Uterus (tissue), 3 donors: ENCODE measurements at regions not wholly inside any gene's neighbourhood (a gene's known extent, or its start where the extent isn't known, plus 50 kb on each side); places are given as distances from the start of the nearest gene placed in this dataset.
A peak's percentile ranks its signal among the peaks of the same experiment; 100 is the strongest.

Experiments used
- DNase-seq, 2 donors: peaks; one replicate each; pipeline ENCODE4 v3.0.0-alpha.2; 2019 to 2020
- H3K27ac ChIP-seq, 2 donors: fragments of 200-600 bp; sonication (generic); 1 replicate in 1 of 2; 2 replicates in 1 of 2; pipeline ENCODE4 v1.5.1; 2016 to 2018
- H3K27me3 ChIP-seq, 2 donors: fragments of 200-600 bp; sonication (generic); one replicate each; pipeline ENCODE4 v1.5.1; 2018 to 2019; ENCODE audit warnings: control low read depth in 1 of 2
- H3K36me3 ChIP-seq, 2 donors: fragments of 200-600 bp; sonication (generic); one replicate each; pipeline ENCODE4 v1.5.1; 2019; ENCODE audit warnings: control low read depth in 1 of 2
- H3K4me1 ChIP-seq, 2 donors: fragments of 200-600 bp; sonication (generic); one replicate each; pipeline ENCODE4 v1.5.1; 2018 to 2019; ENCODE audit warnings: control low read depth in 1 of 2
- H3K4me3 ChIP-seq, 2 donors: fragments of 200-600 bp; sonication (generic); 1 replicate in 1 of 2; 2 replicates in 1 of 2; pipeline ENCODE4 v1.5.1; 2018 to 2019; ENCODE audit warnings: mild to moderate bottlenecking in 1 of 2
- H3K9me3 ChIP-seq, 2 donors: fragments of 200-600 bp; sonication (generic); one replicate each; pipeline ENCODE4 v1.5.1; 2019; ENCODE audit warnings: control low read depth in 1 of 2
- CTCF ChIP-seq, 4 experiments: fragments of 200-600 bp in 2 of 4; fragments of 450-650 bp in 2 of 4; sonication (generic) in 2 of 4; IDR thresholded peaks; one replicate each; pipeline ENCODE4 v1.5.1; 2016 to 2019; ENCODE audit warnings: antibody characterized with exemption in 4 of 4, mild to moderate bottlenecking in 2 of 4, moderate library complexity in 1 of 4
- POLR2A ChIP-seq, 2 donors: fragments of 450-650 bp; IDR thresholded peaks; one replicate each; pipeline ENCODE4 v1.6.1; 2016; ENCODE audit warnings: antibody characterized with exemption in 2 of 2, mild to moderate bottlenecking in 1 of 2, moderate library complexity in 1 of 2
- intact Hi-C: fragments of 100-400 bp; cut with DNase I; formaldehyde crosslinking; loops from one replicate; pipeline ENCODE4 v1.15.1; 2023; ENCODE audit warnings: low total_unique reads
- donor health status: DM: yes; HTN: yes; CAD: no.

- no peaks in the 10 kb centered on the region for H3K36me3 ChIP-seq
- H3K9me3 ChIP-seq, result no peaks in the 10 kb centered on the region
- DNase-seq, result peak; percentile 58 to 60
- H3K4me1 ChIP-seq, result no peaks in the 10 kb centered on the region
- intact Hi-C loops, result loop anchor here (5.0 kb wide), 1 partner anchor 557 kb away; no protein-coding TSS in a partner anchor
- H3K27me3 ChIP-seq, result no peaks in the 10 kb centered on the region
- no peak overlapping the region for H3K4me3 ChIP-seq
- H3K27ac ChIP-seq, result no peak overlapping the region
- TF ChIP-seq CTCF (IDR thresholded peaks at IDR 0.05), result peak; percentile 89 to 95 (median 92)
- no peak for TF ChIP-seq POLR2A (IDR thresholded peaks at IDR 0.05)
Observed at GRCh38 chr2:234550511-234551107, 53.7 kb upstream of the ARL4C start.

GRCh38 chr2:234550056-234550455 lies 53.2 kb upstream of the ARL4C start:
- Histone ChIP-seq H3K27me3 (no peaks in the 10 kb centered on the region), H3K4me1 (no peaks in the 10 kb centered on the region), H3K4me3 (no peak overlapping the region), H3K36me3 (no peaks in the 10 kb centered on the region), H3K27ac (no peak overlapping the region), H3K9me3 (no peaks in the 10 kb centered on the region)
- TF ChIP-seq CTCF (IDR thresholded peaks at IDR 0.05), result no peak
- no peak for TF ChIP-seq POLR2A (IDR thresholded peaks at IDR 0.05)
- intact Hi-C loops, result loop anchor here (5.0 kb wide), 1 partner anchor 557 kb away; no protein-coding TSS in a partner anchor
- no peak for DNase-seq

- intact Hi-C loops, result no loop called here
- Histone ChIP-seq H3K9me3 (no peaks in the 10 kb centered on the region), H3K4me3 (no peak overlapping the region), H3K27ac (no peak overlapping the region), H3K4me1 (no peaks in the 10 kb centered on the region), H3K36me3 (no peaks in the 10 kb centered on the region), H3K27me3 (no peaks in the 10 kb centered on the region)
- TF ChIP-seq POLR2A (IDR thresholded peaks at IDR 0.05) (no peak), CTCF (IDR thresholded peaks at IDR 0.05) (no peak)
- DNase-seq, result peak in 1 of 2 donors; percentile 18
Observed at GRCh38 chr2:234548695-234549420, 52.0 kb upstream of the ARL4C start.

GRCh38 chr2:234546770-234547169 lies 49.9 kb upstream of the ARL4C start:
- intact Hi-C loops, result no loop called here
- no peaks in the 10 kb centered on the region for H3K27me3 ChIP-seq
- TF ChIP-seq POLR2A (IDR thresholded peaks at IDR 0.05), result no peak
- no peak overlapping the region for H3K27ac ChIP-seq
- H3K36me3 ChIP-seq, result no peaks in the 10 kb centered on the region
- no peak overlapping the region for H3K4me3 ChIP-seq
- no peaks in the 10 kb centered on the region for H3K9me3 ChIP-seq
- no peaks in the 10 kb centered on the region for H3K4me1 ChIP-seq
- no peak for DNase-seq
